ENCODE measurements at regions not wholly inside any gene's neighbourhood (a gene's known extent, or its start where the extent isn't known, plus 50 kb on each side); places are given as distances from the start of the nearest gene placed in this dataset.

DNA sequence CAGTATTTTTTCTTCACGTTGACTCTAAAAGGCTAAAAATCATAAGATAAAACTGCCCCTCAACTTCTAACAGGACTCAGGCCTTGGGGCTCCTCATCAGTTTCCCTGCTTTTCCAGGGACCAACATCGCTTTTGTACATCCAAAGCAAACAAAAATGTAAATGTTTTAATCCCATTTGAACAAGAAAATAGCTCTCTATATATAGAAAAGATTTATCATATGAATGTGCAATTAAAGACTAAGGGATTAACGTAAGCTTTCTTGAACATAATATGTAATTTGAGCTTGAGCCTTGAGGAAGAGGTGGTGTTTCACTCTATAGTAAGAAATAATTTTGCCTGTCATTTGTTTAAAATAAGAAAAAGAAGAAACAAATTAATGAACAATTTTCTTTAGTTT, 547.2 kb upstream of the ACO1 start:
- TF ChIP-seq, protein P1, sequence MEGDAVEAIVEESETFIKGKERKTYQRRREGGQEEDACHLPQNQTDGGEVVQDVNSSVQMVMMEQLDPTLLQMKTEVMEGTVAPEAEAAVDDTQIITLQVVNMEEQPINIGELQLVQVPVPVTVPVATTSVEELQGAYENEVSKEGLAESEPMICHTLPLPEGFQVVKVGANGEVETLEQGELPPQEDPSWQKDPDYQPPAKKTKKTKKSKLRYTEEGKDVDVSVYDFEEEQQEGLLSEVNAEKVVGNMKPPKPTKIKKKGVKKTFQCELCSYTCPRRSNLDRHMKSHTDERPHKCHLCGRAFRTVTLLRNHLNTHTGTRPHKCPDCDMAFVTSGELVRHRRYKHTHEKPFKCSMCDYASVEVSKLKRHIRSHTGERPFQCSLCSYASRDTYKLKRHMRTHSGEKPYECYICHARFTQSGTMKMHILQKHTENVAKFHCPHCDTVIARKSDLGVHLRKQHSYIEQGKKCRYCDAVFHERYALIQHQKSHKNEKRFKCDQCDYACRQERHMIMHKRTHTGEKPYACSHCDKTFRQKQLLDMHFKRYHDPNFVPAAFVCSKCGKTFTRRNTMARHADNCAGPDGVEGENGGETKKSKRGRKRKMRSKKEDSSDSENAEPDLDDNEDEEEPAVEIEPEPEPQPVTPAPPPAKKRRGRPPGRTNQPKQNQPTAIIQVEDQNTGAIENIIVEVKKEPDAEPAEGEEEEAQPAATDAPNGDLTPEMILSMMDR (IDR thresholded peaks at IDR 0.05; ENCODE audit: low read length, missing control alignments): no peak
- no peak for DNase-seq (ENCODE audit: low read depth)
- no peak overlapping the region for H3K4me3 ChIP-seq (replicated peaks; ENCODE audit: low read depth, low read length)

DNA sequence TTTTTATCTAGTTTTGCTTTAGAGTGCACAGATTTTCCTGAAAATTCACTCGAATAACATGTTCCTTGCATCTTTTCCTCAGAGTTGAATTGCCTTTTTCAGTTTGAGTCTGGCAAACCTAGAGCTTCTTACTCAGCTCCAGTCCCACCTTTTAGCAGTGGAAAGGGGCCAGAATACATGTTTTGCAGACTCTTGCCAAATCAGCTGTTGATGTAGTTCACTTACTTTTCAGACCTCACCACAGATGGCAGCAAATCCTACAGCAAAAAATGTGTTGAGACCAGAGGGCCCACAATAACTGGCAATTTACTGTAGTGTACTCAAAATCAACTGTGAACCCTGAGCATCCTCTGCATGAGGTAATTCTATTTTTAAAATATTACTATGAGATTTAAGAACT, 545.2 kb upstream of the ACO1 start:
- no peak overlapping the region for H3K4me3 ChIP-seq (replicated peaks; ENCODE audit: low read depth, low read length)
- peak; percentile 2 for DNase-seq (ENCODE audit: low read depth)
- TF ChIP-seq, protein P1 (IDR thresholded peaks at IDR 0.05; ENCODE audit: low read length, missing control alignments): no peak

GRCh38 chr9:31840702-31841101, 543.7 kb upstream of the ACO1 start:
- DNase-seq (ENCODE audit: low read depth): no peak
- no peak overlapping the region for H3K4me3 ChIP-seq (replicated peaks; ENCODE audit: low read depth, low read length)
- TF ChIP-seq, protein P1 (IDR thresholded peaks at IDR 0.05; ENCODE audit: low read length, missing control alignments): no peak

DNA sequence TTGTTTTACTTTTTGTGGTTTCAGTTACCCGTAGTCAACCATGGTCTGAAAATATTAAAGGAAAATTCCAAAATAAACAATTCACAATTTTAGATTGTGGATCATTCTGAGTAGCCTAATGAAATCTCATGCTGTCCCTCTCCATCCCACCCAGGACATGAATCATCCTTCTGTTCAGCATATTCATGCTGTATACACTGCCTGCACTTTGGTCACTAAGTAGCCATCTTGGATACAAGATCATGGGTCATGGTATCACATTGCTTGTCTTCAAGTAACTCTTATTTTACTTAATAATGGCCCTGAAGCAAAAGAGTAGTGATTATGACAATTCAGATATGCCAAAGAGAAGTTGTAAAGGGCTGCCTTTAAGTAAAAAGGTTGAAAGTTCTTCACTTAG, 536.5 kb upstream of the ACO1 start:
- H3K4me3 ChIP-seq (replicated peaks; ENCODE audit: low read depth, low read length): no peak overlapping the region
- TF ChIP-seq, protein P1 (IDR thresholded peaks at IDR 0.05; ENCODE audit: low read length, missing control alignments): no peak
- DNase-seq (ENCODE audit: low read depth): no peak

- TF ChIP-seq, protein P1 (IDR thresholded peaks at IDR 0.05; ENCODE audit: low read length, missing control alignments): no peak
- DNase-seq (ENCODE audit: low read depth): no peak
- no peak overlapping the region for H3K4me3 ChIP-seq (replicated peaks; ENCODE audit: low read depth, low read length)
Measured at GRCh38 chr9:31848505-31849285, 535.7 kb upstream of the ACO1 start.

GRCh38 chr9:31854187-31854586, 530.3 kb upstream of the ACO1 start:
- H3K4me3 ChIP-seq (replicated peaks; ENCODE audit: low read depth, low read length): no peak overlapping the region
- DNase-seq (ENCODE audit: low read depth): no peak
- TF ChIP-seq, protein P1 (IDR thresholded peaks at IDR 0.05; ENCODE audit: low read length, missing control alignments): no peak

DNA sequence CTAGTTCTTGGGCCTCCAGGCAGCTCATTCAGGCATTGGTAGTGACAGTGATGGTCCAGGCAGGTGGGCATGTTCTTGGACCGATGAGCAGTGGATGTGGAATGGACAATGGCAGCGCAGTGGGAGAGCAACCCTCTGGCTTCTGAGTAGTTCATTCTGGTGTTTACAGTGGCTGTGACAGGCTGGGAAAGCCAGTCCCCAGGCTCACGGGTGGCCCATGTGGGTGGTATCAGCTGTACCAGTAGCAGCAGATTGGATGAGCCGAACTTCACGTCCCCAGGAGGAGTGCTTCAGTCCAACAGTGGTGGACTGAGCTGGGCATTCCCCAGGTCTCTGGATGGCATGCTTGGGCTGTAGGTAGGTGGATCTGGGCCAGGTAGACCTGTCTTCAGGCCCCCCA, 515.6 kb upstream of the ACO1 start:
- DNase-seq (ENCODE audit: low read depth): no peak
- TF ChIP-seq, protein P1 (IDR thresholded peaks at IDR 0.05; ENCODE audit: low read length, missing control alignments): no peak
- no peak overlapping the region for H3K4me3 ChIP-seq (replicated peaks; ENCODE audit: low read depth, low read length)

All from fibroblast of pulmonary artery (primary cell).